Stimulated activated CD8-positive, alpha-beta memory T cell treated with anti-CD3 and anti-CD28 coated beads, Interleukin-4, amount 100 ng/mL, for 48 hours (primary cell): ENCODE measurements at regions not wholly inside any gene's neighbourhood (a gene's known extent, or its start where the extent isn't known, plus 50 kb on each side); places are given as distances from the start of the nearest gene placed in this dataset.

Experiments used
- DNase-seq: peaks from one replicate; pipeline ENCODE4 v3.0.0-alpha.2; 2020

GRCh38 chr1:214935258-214935657 is 147.3 kb upstream of the KCNK2 start:
- no peak for DNase-seq

GRCh38 chr1:214939180-214939579 is 143.4 kb upstream of the KCNK2 start:
- DNase-seq = no peak

GRCh38 chr1:214941061-214941460 is 141.5 kb upstream of the KCNK2 start:
- DNase-seq = no peak

DNA sequence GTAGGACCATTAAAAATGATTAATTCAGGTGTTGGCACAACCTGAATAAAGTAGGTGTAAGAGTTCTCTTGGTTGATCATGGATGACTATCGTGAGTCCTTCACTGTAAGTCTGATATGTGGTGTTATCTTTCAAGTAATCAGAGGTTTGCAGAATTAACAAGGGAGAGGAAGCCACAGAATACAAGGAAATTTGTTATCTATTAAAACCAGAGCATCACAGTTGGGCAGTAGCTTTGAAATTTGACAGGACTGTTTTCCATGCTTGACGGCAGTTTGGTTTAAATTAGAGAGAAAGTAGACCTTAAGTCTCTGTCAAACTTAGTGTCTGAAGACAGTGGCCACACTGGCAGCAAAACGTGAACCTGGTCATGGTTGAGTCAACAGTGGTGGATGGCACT is 139.5 kb upstream of the KCNK2 start:
- no peak for DNase-seq

DNA sequence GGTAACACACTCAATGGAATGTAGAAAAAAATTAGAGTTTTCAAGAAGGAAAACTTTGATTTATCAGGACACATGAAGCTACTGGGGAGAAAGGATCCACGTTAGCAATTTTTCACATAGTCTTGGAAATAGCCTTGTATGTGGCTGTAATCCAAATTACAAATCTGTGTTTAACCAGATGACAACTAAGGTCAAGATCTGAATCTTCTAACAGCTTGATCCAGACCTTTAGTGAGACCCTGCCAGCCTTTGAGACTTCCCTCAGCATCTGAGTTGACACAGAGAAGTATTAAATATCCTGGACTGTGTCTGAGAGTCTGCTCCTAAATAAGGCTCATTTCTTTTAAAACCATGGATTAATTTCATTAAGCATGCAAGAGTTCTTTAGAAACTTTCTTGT is 135.9 kb upstream of the KCNK2 start:
- DNase-seq = no peak

DNA sequence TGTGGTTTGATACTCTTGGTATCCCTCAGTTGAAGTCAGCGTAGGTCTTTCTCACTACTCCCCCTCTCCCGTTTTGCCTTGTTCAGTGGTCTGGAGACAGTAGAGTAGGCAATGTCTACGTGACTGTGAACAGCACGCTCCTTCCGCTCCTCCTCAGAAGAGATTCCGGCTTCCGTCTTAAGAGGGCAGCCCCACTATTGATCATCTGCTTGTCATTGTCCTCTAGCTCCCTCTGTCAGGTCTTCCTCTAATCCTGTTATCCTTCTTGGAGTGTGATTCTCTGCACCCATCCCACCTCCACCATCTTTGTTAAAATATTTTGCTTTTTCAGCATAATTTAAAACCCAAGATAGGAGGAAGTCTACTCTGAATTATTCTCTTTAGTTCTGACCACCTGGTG is 129.9 kb upstream of the KCNK2 start:
- no peak for DNase-seq

- no peak for DNase-seq
Observed at GRCh38 chr1:214953901-214954616, 128.5 kb upstream of the KCNK2 start.

DNA sequence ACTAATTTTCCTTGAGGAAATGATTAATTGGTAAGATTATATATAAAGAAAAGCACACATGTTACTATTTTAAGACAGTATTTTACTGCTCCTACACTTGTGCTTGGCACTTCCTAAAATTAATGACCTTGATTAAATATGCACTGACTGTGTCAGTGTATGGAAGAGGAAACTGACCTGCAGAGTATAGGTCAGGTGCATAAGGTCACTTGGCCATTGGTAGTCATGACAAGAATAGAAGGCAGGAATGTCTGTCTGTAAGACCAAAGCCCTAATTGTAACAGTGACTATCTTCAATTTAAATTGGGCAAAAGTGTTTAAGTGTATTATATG is 128.0 kb upstream of the KCNK2 start:
- no peak for DNase-seq

- no peak for DNase-seq
Observed at GRCh38 chr1:214957330-214958137, 125.0 kb upstream of the KCNK2 start.

DNA sequence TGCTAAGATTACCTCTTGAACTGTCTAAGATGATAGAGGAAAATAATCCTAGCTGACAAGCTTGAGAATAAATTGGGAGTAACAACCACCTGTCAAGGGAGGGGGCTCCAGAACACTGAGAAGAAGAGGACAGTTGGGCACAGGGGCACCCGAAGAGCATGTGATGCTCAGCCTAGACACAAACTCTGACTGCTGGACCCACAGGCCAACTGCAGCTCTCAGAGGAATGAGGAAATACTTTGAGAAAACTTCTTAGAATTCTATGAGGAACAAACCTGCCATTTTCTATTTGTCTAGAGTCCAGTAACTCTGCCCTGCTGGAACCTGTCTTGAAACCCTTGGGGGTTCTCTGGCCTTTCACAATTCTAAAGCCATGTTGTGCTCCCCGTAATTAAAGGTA is 124.1 kb upstream of the KCNK2 start:
- DNase-seq = no peak

DNA sequence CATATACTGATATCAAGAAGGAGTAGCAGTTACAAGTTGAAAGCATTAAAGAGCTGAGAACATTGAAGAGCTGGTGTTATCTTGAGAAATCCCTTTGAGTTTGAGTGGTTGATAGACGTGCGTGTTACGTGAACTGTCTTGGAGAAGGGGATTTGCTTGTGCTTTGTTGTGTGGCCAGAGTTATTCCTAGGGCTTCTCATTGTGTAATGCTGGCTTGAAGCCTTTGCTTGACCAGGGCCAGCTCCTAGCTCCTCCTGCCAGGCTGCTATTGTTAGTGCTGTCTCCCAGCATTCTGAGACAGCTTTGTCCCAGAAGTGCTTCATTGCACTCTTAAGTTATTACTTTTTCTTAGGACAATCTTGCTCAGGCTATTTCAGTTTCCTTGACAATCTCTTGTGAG is 116.2 kb upstream of the KCNK2 start:
- DNase-seq = no peak

DNA sequence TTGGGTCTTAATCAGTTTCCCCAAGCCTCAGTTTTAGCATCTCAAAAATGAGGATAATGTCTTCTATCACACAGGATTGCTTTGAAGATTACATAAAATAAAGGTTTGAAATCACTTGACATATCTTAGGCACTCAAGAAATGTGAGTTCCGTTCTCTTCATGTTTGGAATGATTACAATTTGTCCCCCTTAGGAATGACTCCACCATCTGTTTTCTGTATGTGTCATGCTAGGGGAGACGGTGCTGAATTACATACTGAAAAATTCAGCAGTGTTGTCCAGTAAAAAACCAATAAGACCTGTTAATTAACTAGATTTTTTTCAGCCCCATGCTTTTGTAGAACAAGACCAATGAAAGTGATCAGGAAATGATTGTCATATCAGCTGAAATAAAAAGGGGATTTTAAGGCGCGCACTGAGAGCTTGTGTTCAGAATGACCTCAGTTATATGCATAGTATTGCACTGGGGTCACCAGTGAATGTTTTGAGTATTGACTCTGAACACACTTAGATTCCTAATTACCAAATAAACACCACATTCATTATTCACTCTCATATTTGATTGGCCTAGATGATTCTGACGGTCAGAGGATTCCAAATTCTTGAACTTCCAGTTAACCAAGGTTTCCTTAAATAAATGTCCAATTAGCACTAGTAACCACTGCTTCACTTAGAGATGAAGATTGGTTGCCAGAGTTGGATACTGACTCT is 114.5 kb upstream of the KCNK2 start:
- DNase-seq = no peak

- no peak for DNase-seq
Observed at GRCh38 chr1:214970016-214970415, 112.5 kb upstream of the KCNK2 start.

DNA sequence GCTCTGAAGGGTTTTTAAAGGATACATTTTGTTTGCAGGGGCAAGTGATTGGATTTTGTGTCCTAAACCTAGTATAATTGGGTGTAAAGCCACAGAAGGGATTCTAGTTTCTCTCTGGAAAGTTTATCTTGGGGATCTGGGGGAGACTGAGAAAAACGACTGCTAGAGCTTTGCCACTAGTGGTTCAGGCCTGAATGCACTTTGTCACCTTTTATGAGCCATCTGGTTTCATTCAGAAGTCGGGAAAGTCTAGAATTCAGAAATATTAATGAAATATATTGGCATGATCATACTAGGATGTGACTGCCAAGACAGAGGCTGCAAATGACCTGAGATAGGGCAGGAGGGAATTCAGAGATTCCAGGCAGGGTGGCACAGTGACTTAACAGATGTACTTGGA is 111.5 kb upstream of the KCNK2 start:
- no peak for DNase-seq

- no peak for DNase-seq
Observed at GRCh38 chr1:214974002-214974401, 108.5 kb upstream of the KCNK2 start.

- DNase-seq = no peak
Observed at GRCh38 chr1:214976665-214977064, 105.9 kb upstream of the KCNK2 start.

DNA sequence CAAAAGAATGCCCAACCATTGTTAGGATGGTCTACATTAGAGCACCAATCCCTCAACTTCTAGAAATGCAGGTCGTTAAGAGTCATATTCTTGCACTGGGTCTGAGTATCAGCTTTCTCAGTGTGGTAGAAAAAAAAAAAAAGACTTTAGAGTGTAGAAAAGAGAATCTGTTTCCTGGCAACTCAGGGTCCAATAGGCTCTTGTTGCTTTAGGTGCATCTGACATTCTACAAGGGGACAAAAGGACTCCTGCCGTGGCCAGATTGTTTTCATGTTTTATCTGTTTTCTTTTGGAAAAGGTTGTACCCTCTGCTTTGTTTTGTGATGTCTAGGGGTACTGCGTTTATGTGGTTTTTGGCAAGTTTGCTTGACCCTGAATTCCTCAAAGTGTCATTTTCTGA is 105.4 kb upstream of the KCNK2 start:
- no peak for DNase-seq

GRCh38 chr1:214977700-214978374 is 104.7 kb upstream of the KCNK2 start:
- no peak for DNase-seq

DNA sequence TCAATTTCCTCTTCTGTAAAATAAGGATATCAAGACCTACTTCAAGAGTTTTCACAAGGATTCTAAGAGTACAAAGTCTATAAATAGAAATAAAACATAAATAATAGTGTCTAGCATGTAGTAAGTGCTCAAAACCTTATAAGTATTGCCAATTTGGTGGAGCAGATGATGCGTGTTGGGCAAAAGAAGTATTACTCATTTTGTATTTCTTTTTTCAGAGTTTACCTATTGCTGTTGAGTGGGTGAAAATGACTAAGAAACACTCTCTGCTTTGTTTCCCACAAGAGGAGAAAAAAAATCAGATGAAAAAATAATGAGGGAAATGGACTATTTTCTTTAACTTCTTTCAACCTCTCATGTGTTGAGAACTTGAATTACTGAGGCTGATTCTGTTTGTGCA is 103.3 kb upstream of the KCNK2 start:
- DNase-seq = no peak

- no peak for DNase-seq
Observed at GRCh38 chr1:214980921-214981320, 101.6 kb upstream of the KCNK2 start.

GRCh38 chr1:214983126-214983869 is 99.2 kb upstream of the KCNK2 start:
- no peak for DNase-seq

DNA sequence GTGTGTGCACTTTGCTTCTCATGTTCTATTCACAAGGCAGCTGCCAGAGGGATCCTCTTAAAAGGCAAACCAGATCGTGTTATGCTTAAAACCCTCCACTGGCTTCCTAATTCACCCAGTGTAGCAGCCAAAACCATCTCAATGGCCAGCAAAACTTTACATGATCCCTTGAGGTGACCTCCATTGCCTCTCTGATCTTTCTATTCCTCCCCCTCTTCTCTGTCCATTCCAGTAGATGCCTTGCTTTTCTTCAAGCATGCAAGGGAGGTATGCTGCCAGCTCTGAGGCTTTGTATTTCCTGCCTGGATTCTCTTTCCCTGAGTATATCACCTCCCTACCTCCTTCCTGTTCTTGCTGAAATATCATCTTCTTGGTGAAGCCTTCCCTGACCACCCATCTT is 93.2 kb upstream of the KCNK2 start:
- no peak for DNase-seq

DNA sequence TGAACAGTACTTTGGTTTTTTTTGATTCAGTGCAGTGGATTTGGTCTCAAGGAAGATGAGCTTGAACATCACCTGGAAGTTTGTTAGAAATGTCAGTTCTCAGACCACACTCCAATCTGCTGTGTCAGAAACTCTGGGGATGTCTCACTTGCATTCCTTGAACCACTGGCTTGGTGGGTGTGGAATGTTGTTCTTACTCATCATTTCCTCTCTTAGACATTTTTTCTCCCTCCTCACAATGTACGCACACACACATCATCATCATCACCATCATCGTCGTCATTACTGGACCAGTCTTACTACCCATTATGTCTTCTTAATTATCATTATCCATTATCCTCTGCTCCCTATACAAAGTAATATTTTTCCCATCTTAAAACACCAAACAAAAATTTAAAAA is 91.9 kb upstream of the KCNK2 start:
- DNase-seq = no peak
